GM23338 (cell line): ENCODE measurements at regions not wholly inside any gene's neighbourhood (a gene's known extent, or its start where the extent isn't known, plus 50 kb on each side); places are given as distances from the start of the nearest gene placed in this dataset.

Experiments
- ATAC-seq: fragments of 200-7000 bp; cut with Tn5 transposase; 3 replicates; pipeline ENCODE4 v1.9.1; 2020
- DNase-seq: peaks from one replicate; pipeline ENCODE4 v3.0.0-alpha.2; 2015; ENCODE audit warnings: low spot score
- H2AFZ ChIP-seq: fragments of 200-600 bp; sonication (generic); 2 replicates; pipeline ENCODE4 v1.8.0; 2016; ENCODE audit warnings: antibody characterized with exemption, mild to moderate bottlenecking, moderate library complexity
- H3F3A ChIP-seq: fragments of 200-600 bp; sonication (generic); replicated peaks from 2 replicates; pipeline ENCODE4 v1.8.0; 2017; ENCODE audit warnings: antibody characterized with exemption, mixed run types, low read depth
- H3K27ac ChIP-seq: fragments of 200-600 bp; sonication (generic); 2 replicates; pipeline ENCODE4 v1.6.1; 2016; ENCODE audit warnings: low read depth
- H3K27me3 ChIP-seq: fragments of 200-600 bp; sonication (generic); 2 replicates; pipeline ENCODE4 v1.8.0; 2016; ENCODE audit warnings: mild to moderate bottlenecking, mixed run types, moderate library complexity; ENCODE audit not compliant: insufficient read depth
- H3K36me3 ChIP-seq: fragments of 200-600 bp; sonication (generic); 2 replicates; pipeline ENCODE4 v1.8.0; 2016; ENCODE audit warnings: mild to moderate bottlenecking; ENCODE audit not compliant: insufficient read depth
- H3K4me1 ChIP-seq: fragments of 200-600 bp; sonication (generic); 2 replicates; pipeline ENCODE4 v1.8.0; 2016; ENCODE audit warnings: mild to moderate bottlenecking, moderate library complexity; ENCODE audit not compliant: insufficient read depth
- H3K4me2 ChIP-seq: fragments of 200-600 bp; sonication (generic); 2 replicates; pipeline ENCODE4 v1.7.1; 2017; ENCODE audit warnings: mixed run types
- H3K4me3 ChIP-seq: fragments of 200-600 bp; sonication (generic); 2 replicates; pipeline ENCODE4 v1.6.1; 2016; ENCODE audit warnings: mixed run types
- H3K79me2 ChIP-seq: fragments of 200-600 bp; sonication (generic); replicated peaks from 2 replicates; pipeline ENCODE4 v1.8.0; 2017; ENCODE audit warnings: mild to moderate bottlenecking; ENCODE audit not compliant: insufficient read depth
- H3K9me2 ChIP-seq: fragments of 200-600 bp; sonication (generic); 2 replicates; pipeline ENCODE4 v1.8.0; 2017; ENCODE audit not compliant: insufficient read depth
- H4K20me1 ChIP-seq: fragments of 200-600 bp; sonication (generic); replicated peaks from 2 replicates; pipeline ENCODE4 v1.8.0; 2017; ENCODE audit warnings: mild to moderate bottlenecking; ENCODE audit not compliant: insufficient read depth
- H3K27ac Mint-ChIP-seq: 2 replicates; pipeline ENCODE4 v1.8.0; 2020; ENCODE audit warnings: inconsistent platforms, mild to moderate bottlenecking, moderate library complexity, mixed read lengths
- H3K27me3 Mint-ChIP-seq: 3 replicates; pipeline ENCODE4 v1.8.0; 2022; ENCODE audit warnings: low read depth, mild to moderate bottlenecking, moderate library complexity, mixed read lengths, inconsistent platforms; ENCODE audit not compliant: insufficient read depth, poor library complexity
- H3K36me3 Mint-ChIP-seq: 3 replicates; pipeline ENCODE4 v1.8.0; 2021; ENCODE audit warnings: low read depth, mild to moderate bottlenecking, inconsistent platforms, moderate library complexity, mixed read lengths
- H3K4me1 Mint-ChIP-seq: 3 replicates; pipeline ENCODE4 v1.8.0; 2020; ENCODE audit warnings: mild to moderate bottlenecking, inconsistent platforms, mixed read lengths
- H3K4me3 Mint-ChIP-seq: 3 replicates; pipeline ENCODE4 v1.8.0; 2021; ENCODE audit warnings: moderate library complexity, mild to moderate bottlenecking, inconsistent platforms, mixed read lengths
- H3K9me3 Mint-ChIP-seq: 3 replicates; pipeline ENCODE4 v1.8.0; 2020; ENCODE audit warnings: moderate library complexity, mild to moderate bottlenecking, inconsistent platforms, mixed read lengths
- EZH2 ChIP-seq: fragments of 200-600 bp; sonication (generic); IDR thresholded peaks from one replicate; pipeline ENCODE4 v1.8.0; 2017; ENCODE audit warnings: antibody characterized with exemption, mild to moderate bottlenecking, low read depth; ENCODE audit not compliant: unreplicated experiment
- JUNB ChIP-seq: IDR thresholded peaks from one replicate; pipeline ENCODE4 v1.6.1; 2016; ENCODE audit warnings: antibody characterized with exemption; ENCODE audit not compliant: unreplicated experiment
- NANOG ChIP-seq: IDR thresholded peaks from 2 replicates; pipeline ENCODE4 v1.6.1; 2016; ENCODE audit warnings: antibody characterized with exemption, borderline replicate concordance
- STAT1 ChIP-seq: IDR thresholded peaks from one replicate; pipeline ENCODE4 v1.6.1; 2016; ENCODE audit warnings: antibody characterized with exemption; ENCODE audit not compliant: unreplicated experiment
- ZNF114 ChIP-seq: fragments of 250-450 bp; sonication (Bioruptor Pico); IDR thresholded peaks from 2 replicates; pipeline ENCODE4 v1.5.0; 2020; ENCODE audit warnings: mild to moderate bottlenecking, moderate library complexity
- TF ChIP-seq, protein P1 (sequence below): IDR thresholded peaks from 2 replicates; pipeline ENCODE4 v1.6.1; 2016; ENCODE audit warnings: antibody characterized with exemption
- TF ChIP-seq, protein P2 (sequence below), 2 experiments: fragments of 200-600 bp in 1 of 2; sonication (generic) in 1 of 2; conservative IDR thresholded peaks; 2 replicates each; pipeline versions ENCODE4 v1.5.1 to v1.6.1; 2016 to 2017; ENCODE audit warnings: antibody characterized with exemption in 2 of 2, low read depth in 2 of 2, mild to moderate bottlenecking in 2 of 2, moderate library complexity in 1 of 2
- TF ChIP-seq, protein P3 (sequence below): fragments of 250-450 bp; sonication (Bioruptor Pico); IDR thresholded peaks from 2 replicates; pipeline ENCODE4 v1.5.0; 2020; ENCODE audit warnings: mild to moderate bottlenecking, moderate library complexity

DNA sequence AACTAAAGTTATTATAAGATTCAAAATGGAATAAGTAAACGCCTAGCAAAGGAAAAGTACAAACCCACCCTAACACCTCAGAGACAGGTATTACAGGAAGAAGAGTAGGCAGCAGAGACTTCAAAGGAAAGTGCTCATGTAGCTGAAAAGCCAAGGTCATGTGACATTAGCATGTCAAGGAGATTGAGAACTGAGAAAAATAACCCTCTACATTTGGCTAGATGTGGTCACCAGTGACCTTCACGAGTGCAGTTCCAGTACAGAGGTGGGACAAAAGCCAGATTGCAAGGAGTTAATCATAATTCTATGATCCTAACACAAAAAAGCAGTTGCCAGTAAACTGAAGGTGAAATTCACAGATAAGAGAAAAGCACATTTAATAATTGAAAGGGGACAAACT lies 252.7 kb downstream of the ZEB2 start:
- Mint-ChIP-seq H3K36me3 (peaks cover 6% of the 10 kb centered on the region), H3K27ac (no peak overlapping the region), H3K4me1 (peaks cover 24% of the 10 kb centered on the region), H3K4me3 (no peak overlapping the region), H3K9me3 (peaks cover 8% of the 10 kb centered on the region; the same call in 1 of the 3 replicates), H3K27me3 (peaks cover 4% of the 10 kb centered on the region)
- TF ChIP-seq STAT1 (no peak), NANOG (no peak), EZH2 (no peak), ZNF114 (CRISPR knock-in tag) (no peak), JUNB (no peak)
- TF ChIP-seq, protein P1, sequence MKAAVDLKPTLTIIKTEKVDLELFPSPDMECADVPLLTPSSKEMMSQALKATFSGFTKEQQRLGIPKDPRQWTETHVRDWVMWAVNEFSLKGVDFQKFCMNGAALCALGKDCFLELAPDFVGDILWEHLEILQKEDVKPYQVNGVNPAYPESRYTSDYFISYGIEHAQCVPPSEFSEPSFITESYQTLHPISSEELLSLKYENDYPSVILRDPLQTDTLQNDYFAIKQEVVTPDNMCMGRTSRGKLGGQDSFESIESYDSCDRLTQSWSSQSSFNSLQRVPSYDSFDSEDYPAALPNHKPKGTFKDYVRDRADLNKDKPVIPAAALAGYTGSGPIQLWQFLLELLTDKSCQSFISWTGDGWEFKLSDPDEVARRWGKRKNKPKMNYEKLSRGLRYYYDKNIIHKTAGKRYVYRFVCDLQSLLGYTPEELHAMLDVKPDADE, result no peak
- TF ChIP-seq, protein P2, sequence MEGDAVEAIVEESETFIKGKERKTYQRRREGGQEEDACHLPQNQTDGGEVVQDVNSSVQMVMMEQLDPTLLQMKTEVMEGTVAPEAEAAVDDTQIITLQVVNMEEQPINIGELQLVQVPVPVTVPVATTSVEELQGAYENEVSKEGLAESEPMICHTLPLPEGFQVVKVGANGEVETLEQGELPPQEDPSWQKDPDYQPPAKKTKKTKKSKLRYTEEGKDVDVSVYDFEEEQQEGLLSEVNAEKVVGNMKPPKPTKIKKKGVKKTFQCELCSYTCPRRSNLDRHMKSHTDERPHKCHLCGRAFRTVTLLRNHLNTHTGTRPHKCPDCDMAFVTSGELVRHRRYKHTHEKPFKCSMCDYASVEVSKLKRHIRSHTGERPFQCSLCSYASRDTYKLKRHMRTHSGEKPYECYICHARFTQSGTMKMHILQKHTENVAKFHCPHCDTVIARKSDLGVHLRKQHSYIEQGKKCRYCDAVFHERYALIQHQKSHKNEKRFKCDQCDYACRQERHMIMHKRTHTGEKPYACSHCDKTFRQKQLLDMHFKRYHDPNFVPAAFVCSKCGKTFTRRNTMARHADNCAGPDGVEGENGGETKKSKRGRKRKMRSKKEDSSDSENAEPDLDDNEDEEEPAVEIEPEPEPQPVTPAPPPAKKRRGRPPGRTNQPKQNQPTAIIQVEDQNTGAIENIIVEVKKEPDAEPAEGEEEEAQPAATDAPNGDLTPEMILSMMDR (conservative IDR thresholded peaks at IDR 0.05; ENCODE audit: low read depth in 2 of 2), result no peak
- TF ChIP-seq, protein P3, sequence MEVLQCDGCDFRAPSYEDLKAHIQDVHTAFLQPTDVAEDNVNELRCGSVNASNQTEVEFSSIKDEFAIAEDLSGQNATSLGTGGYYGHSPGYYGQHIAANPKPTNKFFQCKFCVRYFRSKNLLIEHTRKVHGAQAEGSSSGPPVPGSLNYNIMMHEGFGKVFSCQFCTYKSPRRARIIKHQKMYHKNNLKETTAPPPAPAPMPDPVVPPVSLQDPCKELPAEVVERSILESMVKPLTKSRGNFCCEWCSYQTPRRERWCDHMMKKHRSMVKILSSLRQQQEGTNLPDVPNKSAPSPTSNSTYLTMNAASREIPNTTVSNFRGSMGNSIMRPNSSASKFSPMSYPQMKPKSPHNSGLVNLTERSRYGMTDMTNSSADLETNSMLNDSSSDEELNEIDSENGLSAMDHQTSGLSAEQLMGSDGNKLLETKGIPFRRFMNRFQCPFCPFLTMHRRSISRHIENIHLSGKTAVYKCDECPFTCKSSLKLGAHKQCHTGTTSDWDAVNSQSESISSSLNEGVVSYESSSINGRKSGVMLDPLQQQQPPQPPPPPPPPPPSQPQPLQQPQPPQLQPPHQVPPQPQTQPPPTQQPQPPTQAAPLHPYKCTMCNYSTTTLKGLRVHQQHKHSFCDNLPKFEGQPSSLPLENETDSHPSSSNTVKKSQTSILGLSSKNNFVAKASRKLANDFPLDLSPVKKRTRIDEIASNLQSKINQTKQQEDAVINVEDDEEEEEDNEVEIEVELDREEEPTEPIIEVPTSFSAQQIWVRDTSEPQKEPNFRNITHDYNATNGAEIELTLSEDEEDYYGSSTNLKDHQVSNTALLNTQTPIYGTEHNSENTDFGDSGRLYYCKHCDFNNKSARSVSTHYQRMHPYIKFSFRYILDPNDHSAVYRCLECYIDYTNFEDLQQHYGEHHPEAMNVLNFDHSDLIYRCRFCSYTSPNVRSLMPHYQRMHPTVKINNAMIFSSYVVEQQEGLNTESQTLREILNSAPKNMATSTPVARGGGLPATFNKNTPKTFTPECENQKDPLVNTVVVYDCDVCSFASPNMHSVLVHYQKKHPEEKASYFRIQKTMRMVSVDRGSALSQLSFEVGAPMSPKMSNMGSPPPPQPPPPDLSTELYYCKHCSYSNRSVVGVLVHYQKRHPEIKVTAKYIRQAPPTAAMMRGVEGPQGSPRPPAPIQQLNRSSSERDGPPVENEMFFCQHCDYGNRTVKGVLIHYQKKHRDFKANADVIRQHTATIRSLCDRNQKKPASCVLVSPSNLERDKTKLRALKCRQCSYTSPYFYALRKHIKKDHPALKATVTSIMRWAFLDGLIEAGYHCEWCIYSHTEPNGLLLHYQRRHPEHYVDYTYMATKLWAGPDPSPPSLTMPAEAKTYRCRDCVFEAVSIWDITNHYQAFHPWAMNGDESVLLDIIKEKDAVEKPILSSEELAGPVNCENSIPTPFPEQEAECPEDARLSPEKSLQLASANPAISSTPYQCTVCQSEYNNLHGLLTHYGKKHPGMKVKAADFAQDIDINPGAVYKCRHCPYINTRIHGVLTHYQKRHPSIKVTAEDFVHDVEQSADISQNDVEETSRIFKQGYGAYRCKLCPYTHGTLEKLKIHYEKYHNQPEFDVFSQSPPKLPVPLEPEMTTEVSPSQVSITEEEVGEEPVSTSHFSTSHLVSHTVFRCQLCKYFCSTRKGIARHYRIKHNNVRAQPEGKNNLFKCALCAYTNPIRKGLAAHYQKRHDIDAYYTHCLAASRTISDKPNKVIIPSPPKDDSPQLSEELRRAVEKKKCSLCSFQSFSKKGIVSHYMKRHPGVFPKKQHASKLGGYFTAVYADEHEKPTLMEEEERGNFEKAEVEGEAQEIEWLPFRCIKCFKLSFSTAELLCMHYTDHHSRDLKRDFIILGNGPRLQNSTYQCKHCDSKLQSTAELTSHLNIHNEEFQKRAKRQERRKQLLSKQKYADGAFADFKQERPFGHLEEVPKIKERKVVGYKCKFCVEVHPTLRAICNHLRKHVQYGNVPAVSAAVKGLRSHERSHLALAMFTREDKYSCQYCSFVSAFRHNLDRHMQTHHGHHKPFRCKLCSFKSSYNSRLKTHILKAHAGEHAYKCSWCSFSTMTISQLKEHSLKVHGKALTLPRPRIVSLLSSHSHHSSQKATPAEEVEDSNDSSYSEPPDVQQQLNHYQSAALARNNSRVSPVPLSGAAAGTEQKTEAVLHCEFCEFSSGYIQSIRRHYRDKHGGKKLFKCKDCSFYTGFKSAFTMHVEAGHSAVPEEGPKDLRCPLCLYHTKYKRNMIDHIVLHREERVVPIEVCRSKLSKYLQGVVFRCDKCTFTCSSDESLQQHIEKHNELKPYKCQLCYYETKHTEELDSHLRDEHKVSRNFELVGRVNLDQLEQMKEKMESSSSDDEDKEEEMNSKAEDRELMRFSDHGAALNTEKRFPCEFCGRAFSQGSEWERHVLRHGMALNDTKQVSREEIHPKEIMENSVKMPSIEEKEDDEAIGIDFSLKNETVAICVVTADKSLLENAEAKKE (CRISPR knock-in tag), result no peak
- H4K20me1 ChIP-seq, result no peaks in the 10 kb centered on the region
- H3K36me3 ChIP-seq, result no peaks in the 10 kb centered on the region
- ATAC-seq, result no peak; the same call in 2 of the 3 replicates
- H3K27me3 ChIP-seq, result no peaks in the 10 kb centered on the region
- H3K27ac ChIP-seq, result peak overlapping the region; percentile 42
- no peak overlapping the region for H2AFZ ChIP-seq
- no peaks in the 10 kb centered on the region for H3K79me2 ChIP-seq
- no peaks in the 10 kb centered on the region for H3F3A ChIP-seq
- peak overlapping the region; percentile 30; the same call in 1 of the 2 replicates for H3K4me2 ChIP-seq
- no peak overlapping the region for H3K4me3 ChIP-seq
- no peaks in the 10 kb centered on the region for H3K9me2 ChIP-seq
- peaks cover 19% of the 10 kb centered on the region for H3K4me1 ChIP-seq
- no peak for DNase-seq
